Fibroblast of mammary gland (primary cell): ENCODE measurements at regions not wholly inside any gene's neighbourhood (a gene's known extent, or its start where the extent isn't known, plus 50 kb on each side); places are given as distances from the start of the nearest gene placed in this dataset.
A peak's percentile ranks its signal among the peaks of the same experiment; 100 is the strongest.
"Not testable (repeated sequence)": the region's sequence is repeated elsewhere in the genome, so short reads cannot be mapped to it uniquely, and the experiment has no call there.

Source experiments
- DNase-seq: peaks from one replicate; pipeline ENCODE4 v3.0.0-alpha.2; 2010; ENCODE audit warnings: low read depth
- H3K4me3 ChIP-seq: 2 replicates; pipeline ENCODE4 v1.5.1; 2011; ENCODE audit warnings: low read depth, mild to moderate bottlenecking, low read length, moderate library complexity; ENCODE audit not compliant: control insufficient read depth
- TF ChIP-seq, protein P1 (sequence below): conservative IDR thresholded peaks from 2 replicates; pipeline ENCODE4 v1.5.1; 2011; ENCODE audit warnings: low read depth, low read length, inconsistent platforms; ENCODE audit not compliant: control insufficient read depth, insufficient read depth

DNA sequence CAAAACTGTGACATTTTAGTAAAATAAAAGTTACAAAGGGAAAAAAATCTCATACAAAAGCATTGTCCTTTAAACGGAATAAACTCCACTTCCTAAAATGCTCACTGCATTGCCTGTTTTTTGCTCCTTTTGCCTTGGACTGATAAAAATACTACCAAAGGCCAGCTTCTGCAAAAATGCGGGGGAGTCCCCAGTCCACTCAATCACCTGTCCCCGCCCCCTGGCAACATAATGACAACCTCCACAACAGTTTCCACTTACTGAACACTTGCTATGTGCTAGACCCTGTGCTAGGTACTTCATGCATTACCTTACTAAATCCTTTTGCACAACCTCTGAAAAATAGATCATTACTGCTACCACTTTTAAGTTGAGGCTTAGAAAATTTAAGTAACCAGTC, 172.7 kb upstream of the CCL2 start:
- TF ChIP-seq, protein P1, sequence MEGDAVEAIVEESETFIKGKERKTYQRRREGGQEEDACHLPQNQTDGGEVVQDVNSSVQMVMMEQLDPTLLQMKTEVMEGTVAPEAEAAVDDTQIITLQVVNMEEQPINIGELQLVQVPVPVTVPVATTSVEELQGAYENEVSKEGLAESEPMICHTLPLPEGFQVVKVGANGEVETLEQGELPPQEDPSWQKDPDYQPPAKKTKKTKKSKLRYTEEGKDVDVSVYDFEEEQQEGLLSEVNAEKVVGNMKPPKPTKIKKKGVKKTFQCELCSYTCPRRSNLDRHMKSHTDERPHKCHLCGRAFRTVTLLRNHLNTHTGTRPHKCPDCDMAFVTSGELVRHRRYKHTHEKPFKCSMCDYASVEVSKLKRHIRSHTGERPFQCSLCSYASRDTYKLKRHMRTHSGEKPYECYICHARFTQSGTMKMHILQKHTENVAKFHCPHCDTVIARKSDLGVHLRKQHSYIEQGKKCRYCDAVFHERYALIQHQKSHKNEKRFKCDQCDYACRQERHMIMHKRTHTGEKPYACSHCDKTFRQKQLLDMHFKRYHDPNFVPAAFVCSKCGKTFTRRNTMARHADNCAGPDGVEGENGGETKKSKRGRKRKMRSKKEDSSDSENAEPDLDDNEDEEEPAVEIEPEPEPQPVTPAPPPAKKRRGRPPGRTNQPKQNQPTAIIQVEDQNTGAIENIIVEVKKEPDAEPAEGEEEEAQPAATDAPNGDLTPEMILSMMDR: no peak
- DNase-seq: no peak

DNA sequence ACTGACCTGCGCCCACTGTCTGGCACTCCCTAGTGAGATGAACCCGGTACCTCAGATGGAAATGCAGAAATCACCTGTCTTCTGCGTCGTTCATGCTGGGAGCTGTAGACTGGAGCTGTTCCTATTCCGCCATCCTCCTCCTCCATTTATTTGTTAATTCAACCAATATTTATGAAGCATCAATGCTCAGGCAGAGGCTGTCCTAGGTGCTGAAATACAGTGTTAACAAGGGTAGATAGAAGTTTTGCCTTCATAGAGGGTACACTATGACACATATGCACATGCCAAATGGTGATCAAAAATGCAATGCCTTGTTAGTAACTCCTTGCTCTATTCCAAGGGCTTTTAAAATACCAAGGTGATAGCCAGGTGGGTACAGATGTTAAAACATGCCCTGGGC, 166.0 kb upstream of the CCL2 start:
- DNase-seq, H3K4me3 ChIP-seq: not testable (repeated sequence)

More for the DNA sequence above, 172.7 kb upstream of the CCL2 start:
- no peak overlapping the region for H3K4me3 ChIP-seq

DNA sequence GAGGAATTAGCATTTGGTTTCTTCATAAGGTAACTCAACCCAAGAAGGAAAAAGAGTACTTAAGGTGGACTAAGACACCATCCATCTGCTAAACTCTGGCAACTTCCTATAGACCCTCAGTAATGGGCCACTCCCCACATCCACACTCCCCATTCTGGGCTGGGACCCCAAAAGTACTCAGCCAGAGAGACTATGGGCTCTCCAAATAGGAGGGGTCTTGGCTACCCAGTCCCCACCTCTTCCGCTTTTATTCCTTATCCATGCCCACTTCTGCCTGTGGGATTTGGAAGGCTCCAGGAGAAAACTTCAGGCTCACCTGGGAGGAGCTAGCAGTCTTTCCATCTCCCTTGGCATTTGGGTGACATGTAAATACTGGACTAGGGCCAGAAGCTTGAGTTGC, 164.5 kb upstream of the CCL2 start:
- DNase-seq: no peak
- H3K4me3 ChIP-seq: no peak overlapping the region
- TF ChIP-seq, protein P1: no peak

DNA sequence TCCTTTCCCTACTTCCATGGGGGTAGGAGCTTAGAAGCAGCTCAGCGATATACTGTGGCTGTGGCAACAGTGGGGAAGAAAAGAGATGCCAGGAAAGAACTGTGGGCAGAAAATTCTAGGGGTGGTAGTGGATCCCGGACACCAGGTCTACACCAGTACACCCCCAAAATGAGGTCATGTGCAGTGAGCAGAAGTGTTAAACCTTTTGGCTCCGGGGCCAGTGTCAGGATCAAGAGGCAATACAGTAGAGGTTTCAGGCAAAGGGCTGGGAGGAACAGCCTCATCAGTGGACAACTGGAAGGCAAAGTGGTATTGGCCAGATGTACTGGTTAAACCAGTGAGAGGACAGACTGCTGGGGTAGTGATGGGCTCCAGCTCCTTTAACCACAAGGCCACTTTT, 163.1 kb upstream of the CCL2 start:
- no peak overlapping the region for H3K4me3 ChIP-seq
- TF ChIP-seq, protein P1: no peak
- DNase-seq: no peak

DNA sequence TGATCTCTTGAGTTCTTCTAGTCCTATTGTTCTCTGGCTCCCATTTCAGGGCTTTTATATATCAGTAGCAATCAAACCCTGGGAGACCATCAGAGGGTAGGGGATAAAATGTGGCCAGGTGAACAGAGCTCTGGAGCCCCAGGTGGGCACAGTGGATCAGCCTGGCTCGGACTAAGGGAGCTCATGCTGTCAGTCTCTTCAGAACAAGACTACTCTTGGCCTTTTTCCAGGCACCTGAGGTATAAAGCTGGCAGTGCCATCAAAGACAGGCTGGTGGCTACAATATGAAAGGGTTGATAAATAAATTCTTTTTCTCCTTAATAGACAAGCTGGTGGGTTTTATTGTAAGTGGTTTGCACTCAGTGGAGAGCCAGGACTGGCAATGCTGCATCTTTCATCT, 160.0 kb upstream of the CCL2 start:
- TF ChIP-seq, protein P1: no peak
- DNase-seq: no peak
- no peak overlapping the region for H3K4me3 ChIP-seq

DNA sequence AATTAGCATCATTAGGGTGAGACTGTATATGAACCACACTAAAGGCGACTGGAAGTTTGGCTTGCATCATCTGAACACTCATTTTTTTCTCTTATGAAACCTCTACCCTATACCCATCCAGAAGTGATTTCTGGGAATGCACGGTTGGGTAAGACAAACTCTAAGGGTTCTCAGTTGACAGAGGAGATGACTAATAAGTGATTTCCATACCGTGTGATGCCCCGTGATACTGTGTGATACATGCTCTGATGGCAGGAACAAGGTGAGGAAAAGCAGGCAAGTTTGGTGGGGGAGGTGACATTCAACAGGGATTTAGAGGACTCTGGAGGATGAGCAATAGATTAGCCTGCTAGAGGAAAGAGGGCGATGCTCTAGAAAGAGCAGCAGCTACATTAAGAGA, 156.4 kb upstream of the CCL2 start:
- no peak overlapping the region for H3K4me3 ChIP-seq
- TF ChIP-seq, protein P1: no peak
- peak; percentile 19 for DNase-seq

DNA sequence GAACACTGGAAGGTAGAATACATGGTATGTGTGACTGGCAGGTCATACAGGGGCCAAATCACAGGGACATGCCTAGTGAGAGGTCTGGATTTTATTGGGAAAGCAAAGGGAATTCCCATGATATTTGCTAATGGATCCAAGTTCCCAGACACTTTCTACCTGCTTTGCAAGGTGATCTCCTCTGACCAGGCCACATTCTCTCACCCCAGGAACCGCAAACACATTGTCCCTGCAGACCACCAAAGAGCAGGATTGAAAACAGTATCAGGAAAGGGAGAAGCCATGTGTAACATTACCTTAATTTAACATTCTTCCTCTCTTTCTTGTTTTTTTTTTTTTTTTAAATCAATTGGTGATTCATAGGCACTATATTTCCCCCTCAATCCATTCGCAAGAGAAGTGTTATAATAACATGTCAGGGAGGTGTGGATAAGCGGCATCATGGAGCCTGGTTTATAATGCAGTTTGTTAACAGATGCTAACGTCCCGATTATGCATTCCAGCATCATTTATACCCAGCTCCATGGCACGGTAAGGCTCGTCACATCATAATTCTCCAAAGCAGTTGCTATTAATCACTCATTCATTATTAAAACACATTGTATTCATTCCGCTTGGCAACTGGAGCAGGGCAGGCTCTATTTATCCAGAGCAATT, 155.1 kb upstream of the CCL2 start:
- no peak for DNase-seq
- TF ChIP-seq, protein P1: no peak
- no peak overlapping the region for H3K4me3 ChIP-seq
